GM23248 (cell line): ENCODE measurements at regions not wholly inside any gene's neighbourhood (a gene's known extent, or its start where the extent isn't known, plus 50 kb on each side); places are given as distances from the start of the nearest gene placed in this dataset.
"Not testable (repeated sequence)": the region's sequence is repeated elsewhere in the genome, so short reads cannot be mapped to it uniquely, and the experiment has no call there.

Experiments used
- DNase-seq: peaks from one replicate; pipeline ENCODE4 v3.0.0-alpha.2; 2015
- H2AFZ ChIP-seq: fragments of 200-600 bp; sonication (generic); 2 replicates; pipeline ENCODE4 v1.6.1; 2016; ENCODE audit warnings: antibody characterized with exemption
- H3F3A ChIP-seq: fragments of 200-600 bp; sonication (generic); 2 replicates; pipeline ENCODE4 v1.6.1; 2016; ENCODE audit warnings: mild to moderate bottlenecking, antibody characterized with exemption, mixed run types; ENCODE audit not compliant: insufficient read depth
- H3K27ac ChIP-seq: fragments of 200-600 bp; sonication (generic); 2 replicates; pipeline ENCODE4 v1.5.1; 2016; ENCODE audit warnings: mild to moderate bottlenecking
- H3K27me3 ChIP-seq: fragments of 200-600 bp; sonication (generic); replicated peaks from 2 replicates; pipeline ENCODE4 v1.6.1; 2016; ENCODE audit warnings: mild to moderate bottlenecking; ENCODE audit not compliant: insufficient read depth
- H3K36me3 ChIP-seq: fragments of 200-600 bp; sonication (generic); 2 replicates; pipeline ENCODE4 v1.6.1; 2016; ENCODE audit warnings: low read depth, mild to moderate bottlenecking
- H3K4me1 ChIP-seq: fragments of 200-600 bp; sonication (generic); 2 replicates; pipeline ENCODE4 v1.6.1; 2016; ENCODE audit warnings: mild to moderate bottlenecking; ENCODE audit not compliant: insufficient read depth
- H3K4me2 ChIP-seq: fragments of 200-600 bp; sonication (generic); one replicate; pipeline ENCODE4 v1.6.1; 2016; ENCODE audit warnings: mild to moderate bottlenecking; ENCODE audit not compliant: unreplicated experiment
- H3K4me3 ChIP-seq: fragments of 200-600 bp; sonication (generic); 2 replicates; pipeline ENCODE4 v1.5.1; 2016; ENCODE audit warnings: mild to moderate bottlenecking
- H3K79me2 ChIP-seq: fragments of 200-600 bp; sonication (generic); 2 replicates; pipeline ENCODE4 v1.6.1; 2016; ENCODE audit warnings: mild to moderate bottlenecking; ENCODE audit not compliant: insufficient read depth
- H3K9ac ChIP-seq: fragments of 200-600 bp; sonication (generic); 2 replicates; pipeline ENCODE4 v1.6.1; 2016; ENCODE audit warnings: mild to moderate bottlenecking
- H3K9me2 ChIP-seq: fragments of 200-600 bp; sonication (generic); 2 replicates; pipeline ENCODE4 v1.6.1; 2016; ENCODE audit warnings: mixed run types, mild to moderate bottlenecking, moderate library complexity; ENCODE audit not compliant: insufficient read depth
- H3K9me3 ChIP-seq: fragments of 200-600 bp; sonication (generic); one replicate; pipeline ENCODE4 v1.6.1; 2017; ENCODE audit warnings: low read depth
- H4K20me1 ChIP-seq: fragments of 200-600 bp; sonication (generic); 2 replicates; pipeline ENCODE4 v1.6.0; 2016; ENCODE audit not compliant: insufficient read depth
- EZH2 ChIP-seq: fragments of 200-600 bp; sonication (generic); IDR thresholded peaks from 2 replicates; pipeline ENCODE4 v1.6.1; 2018; ENCODE audit warnings: antibody characterized with exemption, mild to moderate bottlenecking; ENCODE audit not compliant: insufficient read depth, poor library complexity, severe bottlenecking
- EZH2phosphoT487 ChIP-seq: fragments of 200-600 bp; sonication (generic); IDR thresholded peaks from 2 replicates; pipeline ENCODE4 v1.6.1; 2018; ENCODE audit warnings: antibody characterized with exemption, moderate library complexity, mild to moderate bottlenecking, low read depth; ENCODE audit not compliant: insufficient read depth
- WGBS, 2 experiments: methylation state at CpG; one replicate each; pipeline ENCODE4 v1.1.6; 2015 to 2017; ENCODE audit warnings: low lambda C conversion rate in 2 of 2, low coverage in 1 of 2; ENCODE audit errors: missing lambda C conversion rate in 2 of 2; 5-methylcytosine and 5-hydroxymethylcytosine counted together
- in situ Hi-C: fragments of 300-500 bp; cut with MboI; formaldehyde crosslinking; loops from 2 replicates; pipeline ENCODE4 v1.15.0; 2020

- H3K9ac ChIP-seq, result no peak overlapping the region
- H3K4me2 ChIP-seq, result no peak overlapping the region
- H3K9me3 ChIP-seq, result no peaks in the 10 kb centered on the region
- 64 to 67% methylated on average over 3 of the region's 3 CpGs for WGBS, 2 experiments
- no peak overlapping the region for H2AFZ ChIP-seq
- TF ChIP-seq EZH2phosphoT487, result no peak
- H3K27ac ChIP-seq, result no peak overlapping the region
- H3K9me2 ChIP-seq, result no peaks in the 10 kb centered on the region
- H3K36me3 ChIP-seq, result no peaks in the 10 kb centered on the region
- in situ Hi-C loops, result no loop called here
- DNase-seq, result no peak
- H3K27me3 ChIP-seq, result no peaks in the 10 kb centered on the region
- no peak overlapping the region for H3K4me3 ChIP-seq
- no peaks in the 10 kb centered on the region for H3F3A ChIP-seq
- H3K4me1 ChIP-seq, result no peaks in the 10 kb centered on the region
- no peaks in the 10 kb centered on the region for H4K20me1 ChIP-seq
- no peaks in the 10 kb centered on the region for H3K79me2 ChIP-seq
These were observed 71.1 kb upstream of the RASSF8 start for GRCh38 chr12:25887367-25887766.

GRCh38 chr12:25889185-25889584 lies 69.3 kb upstream of the RASSF8 start:
- Histone ChIP-seq H3F3A (no peaks in the 10 kb centered on the region), H4K20me1 (no peaks in the 10 kb centered on the region), H3K9ac (no peak overlapping the region), H3K4me2 (no peak overlapping the region), H3K9me3 (no peaks in the 10 kb centered on the region), H3K4me3 (no peak overlapping the region), H3K27ac (no peak overlapping the region), H3K27me3 (no peaks in the 10 kb centered on the region), H2AFZ (no peak overlapping the region), H3K4me1 (no peaks in the 10 kb centered on the region), H3K9me2 (no peaks in the 10 kb centered on the region), H3K36me3 (no peaks in the 10 kb centered on the region), H3K79me2 (no peaks in the 10 kb centered on the region)
- 92% methylated on average over 6 of the region's 6 CpGs for WGBS, 2 experiments
- DNase-seq, result no peak
- in situ Hi-C loops, result no loop called here
- TF ChIP-seq EZH2phosphoT487 (no peak), EZH2 (no peak)

GRCh38 chr12:25891095-25891494 lies 67.4 kb upstream of the RASSF8 start:
- H4K20me1 ChIP-seq, H3K27me3 ChIP-seq, H3K9me2 ChIP-seq, H3K4me1 ChIP-seq, H3K9me3 ChIP-seq, H3K27ac ChIP-seq, DNase-seq, in situ Hi-C loops, H3K36me3 ChIP-seq, H3K79me2 ChIP-seq, H3K9ac ChIP-seq, H3K4me3 ChIP-seq, H3K4me2 ChIP-seq, H2AFZ ChIP-seq, H3F3A ChIP-seq: not testable (repeated sequence)
- WGBS, 2 experiments, result 66 to 71% methylated on average over 6 of the region's 6 CpGs

DNA sequence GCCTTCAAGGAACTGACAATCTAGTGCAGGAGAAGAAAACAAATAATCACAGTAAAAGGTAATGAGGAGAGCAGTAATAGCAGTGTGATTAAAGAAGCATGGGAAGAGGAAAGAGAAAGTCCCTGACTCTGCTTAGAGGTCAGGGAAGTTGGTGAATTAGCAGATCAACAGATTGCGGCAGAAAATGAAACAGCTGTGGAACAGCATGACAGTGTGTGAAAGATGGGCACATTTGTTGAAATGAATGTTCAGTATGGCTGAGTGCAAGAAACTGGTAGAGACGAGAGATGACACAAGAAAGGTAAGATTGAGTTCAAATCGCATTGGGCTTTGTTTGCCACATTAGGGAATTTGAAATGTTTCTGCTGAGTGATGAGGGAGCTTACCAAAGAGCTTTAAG lies 63.7 kb upstream of the RASSF8 start:
- H3K4me3 ChIP-seq, result no peak overlapping the region
- WGBS, 2 experiments, result 56 to 59% methylated on average over 3 of the region's 3 CpGs
- no peak for DNase-seq

DNA sequence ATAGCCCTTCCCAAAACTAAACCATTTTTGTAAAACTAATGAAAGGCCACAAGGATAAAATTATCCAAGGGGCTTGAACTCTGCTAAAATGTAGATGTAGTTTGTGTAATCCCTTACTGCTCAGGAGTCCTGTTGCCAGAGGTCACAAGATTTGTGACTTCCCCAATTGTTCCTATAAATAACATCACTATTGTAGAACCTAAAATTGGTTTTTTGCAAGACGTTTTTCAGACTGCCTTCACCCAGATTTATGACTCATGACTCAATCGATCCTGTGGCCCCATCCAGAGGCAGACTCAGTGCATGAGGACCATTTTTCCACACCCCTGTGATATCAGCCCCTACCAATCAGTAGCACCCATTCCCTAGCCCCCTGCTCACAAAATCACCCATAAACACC lies 61.5 kb upstream of the RASSF8 start:
- Histone ChIP-seq H3K27ac (no peak overlapping the region), H3K4me1 (no peaks in the 10 kb centered on the region), H3K27me3 (no peaks in the 10 kb centered on the region), H3K4me2 (no peak overlapping the region), H3K4me3 (no peak overlapping the region), H3F3A (no peaks in the 10 kb centered on the region), H2AFZ (no peak overlapping the region), H3K79me2 (no peaks in the 10 kb centered on the region), H3K9ac (no peak overlapping the region), H3K36me3 (no peaks in the 10 kb centered on the region), H4K20me1 (no peaks in the 10 kb centered on the region), H3K9me3 (no peaks in the 10 kb centered on the region), H3K9me2 (no peaks in the 10 kb centered on the region)
- TF ChIP-seq EZH2 (no peak), EZH2phosphoT487 (no peak)
- 73 to 81% methylated on average over 2 of the region's 2 CpGs for WGBS, 2 experiments
- no peak for DNase-seq
- in situ Hi-C loops, result no loop called here

More for the DNA sequence above, 63.7 kb upstream of the RASSF8 start:
- no peak overlapping the region for H2AFZ ChIP-seq
- no peaks in the 10 kb centered on the region for H3K4me1 ChIP-seq
- H3K27me3 ChIP-seq, result no peaks in the 10 kb centered on the region
- H3K27ac ChIP-seq, result no peak overlapping the region
- no peak overlapping the region for H3K9ac ChIP-seq
- H3K79me2 ChIP-seq, result no peaks in the 10 kb centered on the region
- H3K9me2 ChIP-seq, result no peaks in the 10 kb centered on the region
- H3K36me3 ChIP-seq, result no peaks in the 10 kb centered on the region
- TF ChIP-seq EZH2 (no peak), EZH2phosphoT487 (no peak)
- no peak overlapping the region for H3K4me2 ChIP-seq
- no peaks in the 10 kb centered on the region for H4K20me1 ChIP-seq
- H3K9me3 ChIP-seq, result no peaks in the 10 kb centered on the region
- in situ Hi-C loops, result no loop called here
- no peaks in the 10 kb centered on the region for H3F3A ChIP-seq
